Glomerular endothelial cell (primary cell): ENCODE measurements at regions not wholly inside any gene's neighbourhood (a gene's known extent, or its start where the extent isn't known, plus 50 kb on each side); places are given as distances from the start of the nearest gene placed in this dataset.
"Not testable (repeated sequence)": the region's sequence is repeated elsewhere in the genome, so short reads cannot be mapped to it uniquely, and the experiment has no call there.

Source experiments
- DNase-seq: peaks from one replicate; pipeline ENCODE4 v3.0.0-alpha.2; 2011; ENCODE audit warnings: low read depth, low spot score; ENCODE audit errors: extremely low read depth

DNA sequence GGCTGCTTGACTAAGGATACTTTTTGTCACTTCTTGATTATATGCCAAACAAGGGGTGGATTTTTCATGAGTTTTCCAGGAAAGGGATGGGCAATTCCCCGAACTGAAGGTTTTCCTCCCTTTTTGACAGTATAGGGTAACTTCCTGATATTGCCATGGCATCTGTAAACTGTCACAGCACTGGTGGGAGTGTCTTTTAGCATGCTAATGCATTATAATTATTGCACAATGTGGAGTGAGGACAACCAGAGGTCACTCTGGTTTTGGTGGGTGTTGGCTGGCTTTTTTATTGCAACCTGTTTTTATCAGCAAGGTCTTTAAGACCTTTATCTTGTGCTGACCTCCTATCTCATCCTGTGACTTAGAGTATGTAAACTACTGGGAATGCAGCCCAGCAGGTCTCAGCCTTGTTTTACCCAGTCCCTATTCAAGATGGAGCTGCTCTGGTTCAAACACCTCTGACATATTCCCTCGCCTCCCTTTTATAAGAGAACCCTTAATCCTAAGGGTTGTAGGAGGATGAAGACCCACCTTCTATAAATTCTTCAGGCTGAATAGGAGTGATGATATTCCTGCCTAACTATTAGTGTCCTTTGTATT is 471.2 kb downstream of the ATP23 start:
- DNase-seq = no peak

- DNase-seq = peak; percentile 78
Observed at GRCh38 chr12:58413794-58414193, 472.4 kb downstream of the ATP23 start.

- no peak for DNase-seq
Observed at GRCh38 chr12:58414398-58414871, 473.1 kb downstream of the ATP23 start.

DNA sequence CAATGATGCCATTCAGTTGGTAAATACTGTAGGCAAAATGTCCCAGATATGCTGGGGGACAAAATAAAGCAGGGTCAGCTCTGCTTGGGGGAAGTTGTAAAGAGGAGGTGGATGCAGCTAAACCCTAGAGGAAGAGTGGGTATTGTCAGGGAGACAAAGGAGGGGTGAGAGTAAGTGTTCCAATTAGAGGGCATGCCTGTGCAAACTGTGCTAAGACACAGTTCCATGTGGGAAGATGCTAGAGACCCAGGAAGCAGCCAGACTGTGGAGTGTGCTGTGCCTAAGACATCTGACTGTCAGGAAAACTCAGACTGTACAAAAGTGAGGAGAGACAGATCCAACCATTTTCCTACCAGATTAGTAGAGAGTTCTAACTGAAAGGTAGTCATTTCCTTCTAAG is 474.3 kb downstream of the ATP23 start:
- no peak for DNase-seq

- no peak for DNase-seq
Observed at GRCh38 chr12:58416236-58416635, 474.9 kb downstream of the ATP23 start.

DNA sequence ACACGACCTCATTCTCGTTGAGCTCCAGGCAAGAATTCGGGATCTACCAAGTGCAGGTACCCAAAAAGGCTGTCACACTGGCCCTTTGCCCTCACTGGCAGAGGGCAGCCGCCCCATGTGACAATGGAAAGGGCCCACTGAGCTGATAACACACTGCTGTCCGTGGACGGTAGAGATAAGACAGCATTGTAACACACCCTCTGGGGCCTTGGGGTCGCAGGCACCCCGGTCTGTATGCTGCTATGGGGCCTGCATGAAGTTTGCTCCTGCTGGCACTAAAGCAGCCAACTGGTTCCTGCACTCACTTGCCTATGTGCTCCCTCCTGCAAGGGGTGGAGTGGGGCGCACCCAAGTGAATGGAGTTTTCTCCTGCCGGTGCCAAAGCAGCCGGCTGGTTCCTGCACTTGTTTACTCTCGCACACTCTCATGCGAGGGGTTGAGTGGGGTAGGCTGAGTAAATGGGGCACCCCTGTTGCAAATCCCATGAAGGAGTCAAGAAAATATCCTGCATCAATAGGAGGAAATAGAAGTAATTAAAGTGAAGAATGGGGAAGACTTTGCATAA is 477.9 kb downstream of the ATP23 start:
- DNase-seq = no peak

- no peak for DNase-seq
Observed at GRCh38 chr12:58419905-58420304, 478.5 kb downstream of the ATP23 start.

DNA sequence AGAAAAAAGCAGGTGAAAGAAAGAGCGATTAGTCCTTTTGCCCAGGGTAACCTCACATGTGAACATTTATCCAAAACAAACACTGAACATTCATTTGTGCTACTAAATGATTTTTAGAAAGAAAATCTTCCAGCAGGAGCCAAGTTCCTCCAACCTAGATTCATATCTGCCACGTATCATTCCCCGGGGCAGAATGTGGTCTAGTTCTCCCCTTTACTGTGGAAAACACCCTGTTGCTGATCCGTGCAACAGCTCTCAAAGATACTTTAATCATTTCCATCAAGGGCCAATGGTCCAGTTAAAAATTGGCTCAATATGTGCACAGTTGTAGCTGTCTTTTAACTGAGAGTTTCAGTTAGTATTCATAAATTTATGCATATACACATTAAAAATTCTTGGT is 479.1 kb downstream of the ATP23 start:
- DNase-seq = no peak

- no peak for DNase-seq
Observed at GRCh38 chr12:58421990-58422389, 480.6 kb downstream of the ATP23 start.

DNA sequence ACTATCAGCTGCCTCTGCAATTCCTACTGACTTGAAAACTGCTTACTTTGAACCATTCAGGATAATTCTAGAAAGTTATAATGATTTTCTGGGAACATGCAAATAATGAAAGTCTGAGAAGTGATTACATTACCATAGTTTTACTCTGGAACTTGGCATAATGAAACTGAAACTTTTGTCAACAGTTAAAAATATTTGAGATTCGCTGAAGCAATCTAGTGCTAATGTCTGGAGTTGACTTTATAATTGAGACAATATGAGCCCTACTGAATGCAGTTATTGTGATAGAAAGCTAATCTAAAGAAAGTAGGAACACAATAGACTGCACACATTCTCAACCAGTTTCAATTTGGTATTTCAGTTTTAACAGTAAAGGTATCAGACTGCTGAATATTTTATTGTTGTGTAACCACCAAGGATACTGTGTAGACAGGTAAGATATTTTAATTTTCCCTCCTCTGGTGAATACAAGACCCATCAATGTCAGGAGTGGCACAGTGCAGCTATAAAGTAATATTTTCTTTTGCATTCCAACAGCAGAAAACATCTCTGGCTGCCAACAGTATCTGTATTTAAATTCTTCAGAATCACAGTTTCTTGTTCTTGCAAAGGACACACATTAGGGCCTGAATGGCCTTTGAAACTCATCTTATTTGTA is 483.5 kb downstream of the ATP23 start:
- no peak for DNase-seq

DNA sequence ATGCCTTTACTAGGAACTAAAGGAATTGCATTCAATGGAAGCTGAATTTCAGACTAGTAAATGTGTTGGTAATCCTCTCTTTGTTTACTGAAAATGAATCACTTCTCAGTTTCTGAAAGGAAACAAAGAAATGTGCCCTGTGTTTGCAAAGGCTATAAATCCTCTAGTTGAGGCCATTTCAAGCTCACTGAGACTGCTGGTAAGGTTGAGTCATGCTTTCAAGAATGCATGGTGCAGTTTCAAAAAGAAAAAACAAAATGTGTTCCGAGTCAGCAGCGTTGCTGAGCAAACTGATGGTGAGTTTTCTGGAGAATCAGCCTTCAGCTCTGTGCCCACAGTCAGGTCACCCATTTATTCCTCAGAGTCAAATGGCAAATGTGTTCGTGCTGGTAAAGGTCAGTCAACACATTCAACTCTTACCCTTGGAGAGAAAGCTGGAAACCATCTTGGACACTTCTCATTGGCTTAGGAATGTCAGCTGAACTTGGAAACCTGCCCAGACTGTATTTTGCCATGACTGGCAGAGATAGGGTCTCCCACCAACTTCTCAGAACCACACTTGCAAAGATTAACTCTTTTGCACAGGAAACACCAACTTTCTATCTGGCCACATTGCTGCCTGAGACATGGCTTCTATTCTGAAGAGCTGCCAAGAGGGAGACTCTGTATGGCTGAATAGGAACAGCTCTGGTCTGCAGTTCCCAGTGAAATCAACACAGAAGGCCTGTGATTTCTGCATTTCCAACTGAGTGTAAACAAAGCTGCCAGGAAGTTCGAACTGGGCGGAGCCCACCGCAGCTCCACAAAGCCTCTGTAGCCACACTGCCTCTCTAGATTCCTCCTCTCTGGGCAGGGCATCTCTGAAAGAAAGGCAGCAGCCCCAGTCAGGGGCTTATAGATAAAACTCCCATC is 484.4 kb downstream of the ATP23 start:
- DNase-seq = peak; percentile 95

GRCh38 chr12:58426437-58426836 is 485.1 kb downstream of the ATP23 start:
- DNase-seq = not testable (repeated sequence)

DNA sequence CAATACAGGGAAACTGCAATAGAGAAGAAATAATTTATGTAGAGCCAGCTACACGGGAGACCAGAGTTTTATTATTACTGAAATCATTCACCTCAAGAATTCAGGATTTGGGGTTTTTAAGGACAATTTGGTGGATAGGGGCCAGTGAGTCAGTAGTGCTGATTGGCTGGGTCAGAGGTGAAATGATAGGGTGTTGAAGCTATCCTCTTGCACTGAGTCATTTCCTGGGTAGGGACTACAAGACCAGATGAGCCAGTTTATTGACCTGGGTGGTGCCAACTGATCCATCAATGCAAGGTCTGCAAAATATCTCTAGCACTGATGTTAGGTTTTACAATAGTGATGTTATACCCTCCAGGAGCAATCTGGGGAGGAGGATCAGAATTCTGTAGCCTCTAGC is 486.3 kb downstream of the LRIG3 start:
- DNase-seq = no peak

- no peak for DNase-seq
Observed at GRCh38 chr12:58434726-58435125, 485.6 kb downstream of the LRIG3 start.

DNA sequence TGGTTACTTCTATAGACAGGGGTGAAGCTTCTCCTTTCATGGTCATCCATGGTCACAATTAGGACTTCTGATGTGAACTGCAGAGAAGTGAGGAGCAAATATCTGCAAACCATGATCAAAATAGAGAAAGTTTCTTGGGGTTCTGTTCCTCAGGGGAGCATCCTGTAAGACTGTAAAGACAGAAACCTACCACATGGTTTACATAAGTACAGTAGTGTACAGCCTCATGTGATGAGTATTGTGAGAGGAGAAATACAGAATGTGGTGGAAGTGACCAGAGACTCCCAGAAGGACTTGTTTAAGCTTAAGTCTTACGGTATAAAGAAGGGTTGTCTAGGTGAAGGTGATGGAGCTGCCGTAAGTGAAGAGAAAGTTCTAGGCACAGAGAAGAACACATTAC is 484.7 kb downstream of the LRIG3 start:
- no peak for DNase-seq

- no peak for DNase-seq
Observed at GRCh38 chr12:58441483-58441882, 478.8 kb downstream of the LRIG3 start.

- peak; percentile 36 for DNase-seq
Observed at GRCh38 chr12:58443273-58443980, 476.9 kb downstream of the LRIG3 start.

DNA sequence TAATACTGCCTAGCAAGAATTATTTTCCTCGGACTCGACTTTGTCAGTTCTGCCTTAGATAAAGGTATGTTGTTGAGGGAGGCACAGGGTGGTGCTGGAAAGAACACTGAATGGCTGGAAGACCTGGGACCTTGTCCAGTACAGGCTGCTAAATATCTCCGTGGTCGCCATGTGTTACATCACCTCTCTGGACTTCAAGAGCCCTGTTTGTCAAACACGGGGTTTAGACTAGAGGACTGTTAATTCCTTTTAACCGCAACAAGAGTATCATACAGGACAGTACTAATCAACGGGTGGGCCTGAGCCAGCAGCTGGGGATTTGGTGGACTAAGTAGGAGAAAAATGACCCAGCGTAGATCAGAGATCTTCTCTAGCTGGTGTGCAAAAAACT is 476.3 kb downstream of the LRIG3 start:
- DNase-seq = no peak

DNA sequence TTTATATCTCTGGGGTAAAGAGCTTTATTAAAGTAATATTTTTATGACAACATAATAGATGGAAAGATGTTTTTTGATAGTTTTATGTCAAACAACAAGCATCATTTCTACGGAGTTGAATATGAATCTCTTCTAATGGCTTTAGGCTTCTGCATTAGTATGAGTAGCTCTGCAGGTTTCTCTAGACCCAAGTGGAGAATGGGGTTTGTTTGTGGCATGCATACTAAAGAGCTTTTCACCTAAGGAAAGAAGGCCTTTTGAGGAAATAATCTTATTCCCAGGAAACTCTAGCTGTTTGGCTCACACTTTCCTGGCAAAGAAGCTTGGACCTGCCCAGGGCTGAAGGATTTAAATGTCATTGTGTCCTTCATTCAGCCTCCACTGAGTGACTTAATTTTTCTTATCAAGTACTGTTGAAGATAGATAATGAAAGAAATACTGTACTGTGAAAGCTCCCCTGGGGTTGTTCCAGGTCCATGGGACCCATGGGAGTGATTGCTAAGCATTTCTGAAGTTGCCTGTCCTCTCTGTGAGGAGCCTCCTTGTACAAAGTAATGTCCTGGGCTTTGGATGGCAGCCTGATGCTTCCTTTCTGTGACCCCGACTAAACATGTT is 469.3 kb downstream of the LRIG3 start:
- no peak for DNase-seq

DNA sequence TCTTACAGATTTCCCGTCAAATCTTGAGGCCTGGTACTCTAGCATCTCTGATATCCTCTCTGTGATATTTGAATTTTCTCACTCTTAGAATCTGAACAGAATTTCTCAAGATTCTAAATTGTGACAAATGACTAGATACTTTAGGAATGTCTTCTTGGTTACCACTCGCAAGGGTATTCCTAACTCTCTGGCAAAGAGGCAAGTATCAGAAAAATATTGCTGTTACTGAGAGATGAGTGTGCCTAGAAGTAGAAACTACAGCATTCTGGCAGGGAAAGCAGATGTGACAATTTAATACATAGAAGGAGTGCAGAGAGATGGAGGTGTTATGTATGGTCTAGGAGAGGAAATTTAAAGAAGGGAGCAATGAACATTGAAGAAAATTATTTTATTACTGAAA is 467.8 kb downstream of the LRIG3 start:
- no peak for DNase-seq
